ENCODE measurements at regions not wholly inside any gene's neighbourhood (a gene's known extent, or its start where the extent isn't known, plus 50 kb on each side); places are given as distances from the start of the nearest gene placed in this dataset.

DNA sequence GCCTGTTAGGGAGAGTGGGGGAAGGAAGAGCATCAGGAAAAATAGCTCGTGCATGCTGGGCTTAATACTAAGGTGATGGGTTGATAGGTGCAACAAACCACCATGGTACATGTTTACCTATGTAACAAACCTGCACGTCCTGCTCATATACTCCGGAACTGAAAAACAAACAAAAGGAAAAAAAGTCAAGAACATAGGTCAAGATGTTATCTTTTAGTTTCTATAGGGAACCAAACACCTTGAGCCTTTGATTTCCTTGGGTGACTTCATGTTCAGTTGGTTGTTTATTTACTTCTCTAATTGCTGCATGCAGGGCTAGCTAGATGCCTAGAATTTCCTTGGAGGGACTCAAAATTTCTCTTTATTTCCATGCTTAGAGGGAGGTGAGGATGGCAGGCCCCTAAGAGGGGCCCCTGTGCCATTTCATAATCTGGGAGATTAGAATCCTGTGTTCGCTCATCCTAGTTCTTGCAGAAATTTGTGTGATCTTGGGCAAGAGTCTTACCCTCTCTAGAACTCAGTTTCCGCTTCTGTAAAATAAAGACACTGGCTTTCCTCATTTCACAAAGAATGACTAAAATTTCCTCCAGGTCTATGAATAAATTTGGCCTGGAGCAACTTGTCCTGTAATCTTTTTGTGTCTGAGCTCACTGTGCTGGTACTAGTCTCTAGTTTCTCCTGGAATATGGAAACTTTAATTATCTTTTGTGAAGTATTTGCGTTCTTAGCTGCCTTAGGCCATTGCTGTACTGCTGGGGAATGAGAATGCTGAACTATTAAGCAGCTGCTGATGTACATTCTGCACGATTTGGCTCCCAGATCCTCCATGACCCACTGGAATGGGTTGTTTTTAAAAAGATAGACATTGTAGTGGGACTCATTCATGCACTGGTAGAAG is 457.5 kb downstream of the EDEM1 start:
- no peak overlapping the region for H3K27ac ChIP-seq
- TF ChIP-seq POLR2A (IDR thresholded peaks at IDR 0.05) (no peak), EP300 (IDR thresholded peaks at IDR 0.05) (no peak), POLR2AphosphoS5 (IDR thresholded peaks at IDR 0.05) (no peak)
- TF ChIP-seq, protein P1, sequence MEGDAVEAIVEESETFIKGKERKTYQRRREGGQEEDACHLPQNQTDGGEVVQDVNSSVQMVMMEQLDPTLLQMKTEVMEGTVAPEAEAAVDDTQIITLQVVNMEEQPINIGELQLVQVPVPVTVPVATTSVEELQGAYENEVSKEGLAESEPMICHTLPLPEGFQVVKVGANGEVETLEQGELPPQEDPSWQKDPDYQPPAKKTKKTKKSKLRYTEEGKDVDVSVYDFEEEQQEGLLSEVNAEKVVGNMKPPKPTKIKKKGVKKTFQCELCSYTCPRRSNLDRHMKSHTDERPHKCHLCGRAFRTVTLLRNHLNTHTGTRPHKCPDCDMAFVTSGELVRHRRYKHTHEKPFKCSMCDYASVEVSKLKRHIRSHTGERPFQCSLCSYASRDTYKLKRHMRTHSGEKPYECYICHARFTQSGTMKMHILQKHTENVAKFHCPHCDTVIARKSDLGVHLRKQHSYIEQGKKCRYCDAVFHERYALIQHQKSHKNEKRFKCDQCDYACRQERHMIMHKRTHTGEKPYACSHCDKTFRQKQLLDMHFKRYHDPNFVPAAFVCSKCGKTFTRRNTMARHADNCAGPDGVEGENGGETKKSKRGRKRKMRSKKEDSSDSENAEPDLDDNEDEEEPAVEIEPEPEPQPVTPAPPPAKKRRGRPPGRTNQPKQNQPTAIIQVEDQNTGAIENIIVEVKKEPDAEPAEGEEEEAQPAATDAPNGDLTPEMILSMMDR (IDR thresholded peaks at IDR 0.05): no peak
- no peaks in the 10 kb centered on the region for H3K36me3 ChIP-seq
- no peak overlapping the region for H3K4me3 ChIP-seq
- no peaks in the 10 kb centered on the region for H3K4me1 ChIP-seq
- peaks cover 0 to 2% (median 0%) of the 10 kb centered on the region in 4 donors for H3K9me3 ChIP-seq
- no peak for DNase-seq
- no peaks in the 10 kb centered on the region for H3K27me3 ChIP-seq
- intact Hi-C loops (cut with DNase I): no loop called here
- 61 to 71% methylated on average over 7 of the region's 7 CpGs for WGBS, 2 donors

DNA sequence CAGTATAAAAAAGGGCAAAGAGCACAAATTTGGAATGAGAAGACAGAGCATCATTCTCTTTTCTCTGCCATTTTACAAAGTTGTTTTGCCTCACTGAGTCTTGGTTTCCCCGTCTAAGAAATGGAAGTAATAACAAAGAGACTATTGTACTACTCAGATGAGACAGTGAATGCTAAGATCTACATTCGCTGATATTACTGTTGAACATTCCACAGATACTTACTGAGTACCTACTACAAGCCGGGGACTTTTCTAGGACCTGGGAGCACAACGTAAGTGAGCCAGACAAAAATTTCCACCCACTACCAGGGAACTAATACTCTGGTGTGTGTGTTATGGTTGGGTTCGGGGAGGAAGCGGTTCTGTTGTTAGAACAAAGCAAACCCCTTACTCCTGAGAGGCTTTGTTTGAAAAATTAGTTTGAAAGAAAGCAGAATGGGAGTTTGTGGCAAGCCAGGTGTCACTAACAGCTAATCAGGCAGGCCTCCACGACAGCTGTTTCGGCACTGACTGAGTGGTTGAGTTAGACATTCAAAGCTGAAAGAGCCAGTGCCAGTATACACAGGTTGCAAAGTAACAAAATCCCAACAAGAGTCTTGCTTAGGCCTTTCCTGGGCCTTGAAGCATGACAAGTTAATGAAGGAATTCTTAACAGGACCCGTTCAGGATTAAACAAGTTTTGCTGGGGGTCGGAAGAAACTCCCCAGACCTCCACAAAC is 458.3 kb downstream of the EDEM1 start:
- Histone ChIP-seq H3K9me3 (peaks cover 0 to 2% (median 0%) of the 10 kb centered on the region in 4 donors), H3K4me3 (no peak overlapping the region), H3K27ac (no peak overlapping the region), H3K4me1 (no peaks in the 10 kb centered on the region), H3K27me3 (no peaks in the 10 kb centered on the region), H3K36me3 (no peaks in the 10 kb centered on the region)
- WGBS, 2 donors: 84 to 91% methylated on average over 10 of the region's 10 CpGs
- TF ChIP-seq, protein P1 (IDR thresholded peaks at IDR 0.05): no peak
- no peak for TF ChIP-seq POLR2AphosphoS5 (IDR thresholded peaks at IDR 0.05)
- intact Hi-C loops (cut with DNase I): no loop called here
- no peak for DNase-seq

DNA sequence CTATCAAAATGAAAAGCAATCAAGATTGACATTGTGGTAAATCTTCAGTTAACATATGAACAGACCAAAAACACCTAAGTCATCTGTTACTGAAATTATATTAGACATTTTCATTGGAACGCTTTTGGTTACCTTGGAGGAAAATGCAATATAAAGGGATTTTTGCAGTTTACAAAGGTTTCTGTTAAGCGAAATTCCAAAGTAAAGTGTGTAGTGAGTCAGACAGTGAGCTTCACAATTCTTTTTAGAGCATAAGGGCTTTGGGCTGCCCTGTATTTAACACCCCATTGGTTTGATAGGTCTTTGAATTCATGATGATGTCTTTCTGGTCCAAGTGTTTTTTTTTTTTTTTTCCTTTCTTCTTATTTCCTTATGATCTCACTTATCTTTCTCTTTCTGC is 462.8 kb downstream of the EDEM1 start:
- DNase-seq: no peak
- no peaks in the 10 kb centered on the region for H3K4me1 ChIP-seq
- no peak overlapping the region for H3K4me3 ChIP-seq
- intact Hi-C loops (cut with DNase I): no loop called here
- no peaks in the 10 kb centered on the region for H3K27me3 ChIP-seq
- H3K27ac ChIP-seq: no peak overlapping the region
- WGBS, 2 donors: 47 to 95% methylated on average over 2 of the region's 2 CpGs
- no peak for TF ChIP-seq POLR2A (IDR thresholded peaks at IDR 0.05)
- no peak for TF ChIP-seq EP300 (IDR thresholded peaks at IDR 0.05)
- TF ChIP-seq, protein P1 (IDR thresholded peaks at IDR 0.05): no peak
- no peak for TF ChIP-seq POLR2AphosphoS5 (IDR thresholded peaks at IDR 0.05)
- H3K9me3 ChIP-seq: no peaks in the 10 kb centered on the region
- H3K36me3 ChIP-seq: no peaks in the 10 kb centered on the region

DNA sequence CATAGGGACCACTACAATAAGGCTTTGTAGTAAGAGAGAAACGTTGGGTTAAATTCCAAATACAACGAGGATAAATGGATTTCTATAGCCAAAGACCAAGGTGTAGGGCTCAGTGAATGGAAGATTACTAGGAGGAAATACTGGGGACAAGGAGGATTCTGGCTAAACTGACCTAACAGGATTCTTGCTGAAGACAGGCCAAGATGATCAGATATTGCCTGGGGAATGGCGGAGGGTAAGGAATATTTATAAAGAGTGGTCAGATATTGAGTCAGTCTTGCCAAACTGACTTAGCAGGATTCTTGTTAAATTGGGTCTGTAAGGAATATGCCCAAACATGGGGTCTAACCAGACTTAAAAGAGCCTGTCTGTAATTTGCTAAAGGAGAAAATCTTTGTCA is 463.8 kb downstream of the EDEM1 start:
- Histone ChIP-seq H3K4me3 (no peak overlapping the region), H3K27ac (no peak overlapping the region), H3K27me3 (no peaks in the 10 kb centered on the region), H3K36me3 (no peaks in the 10 kb centered on the region), H3K4me1 (no peaks in the 10 kb centered on the region), H3K9me3 (peaks cover 0 to 4% (median 0%) of the 10 kb centered on the region in 4 donors)
- intact Hi-C loops (cut with DNase I): no loop called here
- no peak for TF ChIP-seq EP300 (IDR thresholded peaks at IDR 0.05)
- TF ChIP-seq POLR2AphosphoS5 (IDR thresholded peaks at IDR 0.05): no peak
- TF ChIP-seq POLR2A (IDR thresholded peaks at IDR 0.05): no peak
- TF ChIP-seq, protein P1 (IDR thresholded peaks at IDR 0.05): no peak
- 77 to 79% methylated on average over 3 of the region's 3 CpGs for WGBS, 2 donors
- no peak for DNase-seq
